HL-60 (cell line): ENCODE measurements at regions not wholly inside any gene's neighbourhood (a gene's known extent, or its start where the extent isn't known, plus 50 kb on each side); places are given as distances from the start of the nearest gene placed in this dataset.

Experiments
- DNase-seq, 2 experiments: peaks; one replicate each; pipeline ENCODE4 v3.0.0-alpha.2; 2010 to 2020; ENCODE audit warnings: low read depth in 1 of 2, low spot score in 1 of 2
- H3K27ac ChIP-seq: fragments of 250-450 bp; sonication (Bioruptor Pico); replicated peaks from 2 replicates; pipeline ENCODE4 v1.5.1; 2020; ENCODE audit warnings: mild to moderate bottlenecking, moderate library complexity
- H3K27me3 ChIP-seq: fragments of 250-450 bp; sonication (Bioruptor Pico); 2 replicates; pipeline ENCODE4 v1.5.1; 2021; ENCODE audit warnings: mild to moderate bottlenecking, moderate library complexity; ENCODE audit not compliant: insufficient read depth, poor library complexity, severe bottlenecking
- H3K4me3 ChIP-seq: replicated peaks from 2 replicates; pipeline ENCODE4 v1.5.1; 2011; ENCODE audit warnings: mild to moderate bottlenecking, control low read depth, low read length; ENCODE audit not compliant: insufficient read depth
- GABPA ChIP-seq: IDR thresholded peaks from 2 replicates; pipeline ENCODE4 v1.6.1; 2012; ENCODE audit warnings: low read depth
- POLR2AphosphoS5 ChIP-seq: IDR thresholded peaks from 2 replicates; pipeline ENCODE4 v1.6.1; 2012; ENCODE audit warnings: low read depth
- SPI1 ChIP-seq: IDR thresholded peaks from 2 replicates; pipeline ENCODE4 v1.6.1; 2012; ENCODE audit warnings: low read depth, mild to moderate bottlenecking, borderline replicate concordance
- TF ChIP-seq, protein P1 (sequence below): IDR thresholded peaks from one replicate; pipeline ENCODE4 v1.5.1; 2011; ENCODE audit warnings: low read length, control low read depth, inconsistent platforms; ENCODE audit not compliant: insufficient read depth
- TF ChIP-seq, protein P2 (sequence below): IDR thresholded peaks from 2 replicates; pipeline ENCODE4 v1.6.1; 2012; ENCODE audit warnings: low read depth; ENCODE audit not compliant: insufficient replicate concordance

DNA sequence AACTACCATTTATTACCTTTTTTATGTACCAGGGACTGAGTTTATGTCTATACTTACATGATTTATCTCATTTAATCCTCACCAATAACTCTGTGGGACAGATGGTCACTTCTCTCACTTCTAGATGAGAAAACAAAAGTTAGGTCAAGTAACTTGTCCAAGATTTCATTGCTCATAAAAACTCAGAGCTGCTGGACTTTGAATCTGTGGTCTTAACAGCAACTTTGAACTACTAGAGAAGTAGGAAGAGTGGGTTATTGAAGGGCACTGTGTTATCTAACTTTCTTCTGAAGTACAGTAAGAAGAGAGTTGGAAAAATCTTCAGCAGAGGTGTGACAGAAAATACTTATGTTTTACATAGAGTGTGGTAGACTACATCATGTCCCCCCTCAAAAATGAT is 214.2 kb upstream of the BMPER start:
- no peak for DNase-seq
- H3K27ac ChIP-seq, result no peak overlapping the region
- H3K4me3 ChIP-seq, result no peak overlapping the region
- TF ChIP-seq GABPA (no peak), SPI1 (no peak), POLR2AphosphoS5 (no peak)
- TF ChIP-seq, protein P1, sequence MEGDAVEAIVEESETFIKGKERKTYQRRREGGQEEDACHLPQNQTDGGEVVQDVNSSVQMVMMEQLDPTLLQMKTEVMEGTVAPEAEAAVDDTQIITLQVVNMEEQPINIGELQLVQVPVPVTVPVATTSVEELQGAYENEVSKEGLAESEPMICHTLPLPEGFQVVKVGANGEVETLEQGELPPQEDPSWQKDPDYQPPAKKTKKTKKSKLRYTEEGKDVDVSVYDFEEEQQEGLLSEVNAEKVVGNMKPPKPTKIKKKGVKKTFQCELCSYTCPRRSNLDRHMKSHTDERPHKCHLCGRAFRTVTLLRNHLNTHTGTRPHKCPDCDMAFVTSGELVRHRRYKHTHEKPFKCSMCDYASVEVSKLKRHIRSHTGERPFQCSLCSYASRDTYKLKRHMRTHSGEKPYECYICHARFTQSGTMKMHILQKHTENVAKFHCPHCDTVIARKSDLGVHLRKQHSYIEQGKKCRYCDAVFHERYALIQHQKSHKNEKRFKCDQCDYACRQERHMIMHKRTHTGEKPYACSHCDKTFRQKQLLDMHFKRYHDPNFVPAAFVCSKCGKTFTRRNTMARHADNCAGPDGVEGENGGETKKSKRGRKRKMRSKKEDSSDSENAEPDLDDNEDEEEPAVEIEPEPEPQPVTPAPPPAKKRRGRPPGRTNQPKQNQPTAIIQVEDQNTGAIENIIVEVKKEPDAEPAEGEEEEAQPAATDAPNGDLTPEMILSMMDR, result no peak
- TF ChIP-seq, protein P2, sequence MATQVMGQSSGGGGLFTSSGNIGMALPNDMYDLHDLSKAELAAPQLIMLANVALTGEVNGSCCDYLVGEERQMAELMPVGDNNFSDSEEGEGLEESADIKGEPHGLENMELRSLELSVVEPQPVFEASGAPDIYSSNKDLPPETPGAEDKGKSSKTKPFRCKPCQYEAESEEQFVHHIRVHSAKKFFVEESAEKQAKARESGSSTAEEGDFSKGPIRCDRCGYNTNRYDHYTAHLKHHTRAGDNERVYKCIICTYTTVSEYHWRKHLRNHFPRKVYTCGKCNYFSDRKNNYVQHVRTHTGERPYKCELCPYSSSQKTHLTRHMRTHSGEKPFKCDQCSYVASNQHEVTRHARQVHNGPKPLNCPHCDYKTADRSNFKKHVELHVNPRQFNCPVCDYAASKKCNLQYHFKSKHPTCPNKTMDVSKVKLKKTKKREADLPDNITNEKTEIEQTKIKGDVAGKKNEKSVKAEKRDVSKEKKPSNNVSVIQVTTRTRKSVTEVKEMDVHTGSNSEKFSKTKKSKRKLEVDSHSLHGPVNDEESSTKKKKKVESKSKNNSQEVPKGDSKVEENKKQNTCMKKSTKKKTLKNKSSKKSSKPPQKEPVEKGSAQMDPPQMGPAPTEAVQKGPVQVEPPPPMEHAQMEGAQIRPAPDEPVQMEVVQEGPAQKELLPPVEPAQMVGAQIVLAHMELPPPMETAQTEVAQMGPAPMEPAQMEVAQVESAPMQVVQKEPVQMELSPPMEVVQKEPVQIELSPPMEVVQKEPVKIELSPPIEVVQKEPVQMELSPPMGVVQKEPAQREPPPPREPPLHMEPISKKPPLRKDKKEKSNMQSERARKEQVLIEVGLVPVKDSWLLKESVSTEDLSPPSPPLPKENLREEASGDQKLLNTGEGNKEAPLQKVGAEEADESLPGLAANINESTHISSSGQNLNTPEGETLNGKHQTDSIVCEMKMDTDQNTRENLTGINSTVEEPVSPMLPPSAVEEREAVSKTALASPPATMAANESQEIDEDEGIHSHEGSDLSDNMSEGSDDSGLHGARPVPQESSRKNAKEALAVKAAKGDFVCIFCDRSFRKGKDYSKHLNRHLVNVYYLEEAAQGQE, result no peak
- no peaks in the 10 kb centered on the region for H3K27me3 ChIP-seq

GRCh38 chr7:33692956-33693355 is 212.4 kb upstream of the BMPER start:
- Histone ChIP-seq H3K4me3 (no peak overlapping the region), H3K27ac (no peak overlapping the region), H3K27me3 (no peaks in the 10 kb centered on the region)
- no peak for DNase-seq
- TF ChIP-seq, protein P2, result no peak
- no peak for TF ChIP-seq SPI1
- TF ChIP-seq GABPA, result no peak
- no peak for TF ChIP-seq POLR2AphosphoS5
- TF ChIP-seq, protein P1, result no peak

DNA sequence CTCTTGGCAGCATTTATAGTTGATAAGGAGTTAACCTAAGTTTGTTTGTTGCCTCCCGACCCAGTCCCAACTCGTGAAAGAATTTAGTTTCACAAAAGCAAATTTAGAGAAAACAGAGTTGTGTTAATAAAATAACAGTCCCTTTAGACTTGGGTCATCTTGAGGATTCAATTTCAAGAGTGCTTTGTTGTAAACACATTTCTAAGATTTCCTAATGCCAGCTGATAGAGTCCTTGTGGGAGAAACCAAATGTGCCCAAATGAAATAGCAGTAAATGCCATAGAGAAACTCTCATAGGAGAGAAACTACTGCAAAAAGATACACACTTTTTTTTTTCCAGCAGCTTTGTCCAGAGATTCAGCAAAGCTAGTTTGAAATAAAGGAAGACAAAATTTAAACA is 211.3 kb upstream of the BMPER start:
- no peak for TF ChIP-seq POLR2AphosphoS5
- TF ChIP-seq SPI1, result no peak
- TF ChIP-seq, protein P2, result no peak
- TF ChIP-seq GABPA, result no peak
- TF ChIP-seq, protein P1, result no peak
- DNase-seq, result no peak
- Histone ChIP-seq H3K27me3 (no peaks in the 10 kb centered on the region), H3K4me3 (no peak overlapping the region), H3K27ac (no peak overlapping the region)
